SU-DHL-6 (cell line): ENCODE measurements at regions not wholly inside any gene's neighbourhood (a gene's known extent, or its start where the extent isn't known, plus 50 kb on each side); places are given as distances from the start of the nearest gene placed in this dataset.

ENCODE experiments used
- H2AFZ ChIP-seq: fragments of 200-600 bp; sonication (generic); 2 replicates; pipeline ENCODE4 v1.6.1; 2014; ENCODE audit warnings: low read depth, mild to moderate bottlenecking, moderate library complexity, mixed read lengths, antibody characterized with exemption, low read length; ENCODE audit not compliant: severe bottlenecking
- H3F3A ChIP-seq: fragments of 200-600 bp; shearing (Covaris generic); 2 replicates; pipeline ENCODE4 v1.6.0; 2016; ENCODE audit warnings: antibody characterized with exemption, mild to moderate bottlenecking; ENCODE audit not compliant: insufficient read depth
- H3K27ac ChIP-seq: fragments of 200-600 bp; sonication (generic); 2 replicates; pipeline ENCODE4 v1.5.1; 2016; ENCODE audit warnings: low read depth, mild to moderate bottlenecking, low read length, moderate library complexity, mixed read lengths
- H3K27me3 ChIP-seq: fragments of 200-600 bp; sonication (generic), shearing (Covaris generic); 2 replicates; pipeline ENCODE4 v1.6.0; 2014; ENCODE audit warnings: mild to moderate bottlenecking, low read length
- H3K36me3 ChIP-seq: fragments of 200-600 bp; sonication (generic); 2 replicates; pipeline ENCODE4 v1.6.1; 2014; ENCODE audit warnings: mild to moderate bottlenecking, low read length, mixed read lengths
- H3K4me2 ChIP-seq: fragments of 300-600, 200-600 bp; shearing (Covaris generic), sonication (generic); 2 replicates; pipeline ENCODE4 v1.6.0; 2014; ENCODE audit warnings: low read length, low read depth, mild to moderate bottlenecking; ENCODE audit not compliant: poor library complexity, severe bottlenecking
- H3K4me3 ChIP-seq: fragments of 200-600 bp; sonication (generic); 2 replicates; pipeline ENCODE4 v1.5.1; 2014; ENCODE audit warnings: antibody characterized with exemption, low read length, mild to moderate bottlenecking, mixed read lengths; ENCODE audit not compliant: insufficient read depth, poor library complexity, severe bottlenecking
- H3K79me2 ChIP-seq: fragments of 200-600 bp; sonication (generic); 2 replicates; pipeline ENCODE4 v1.6.1; 2014; ENCODE audit warnings: mild to moderate bottlenecking, low read length, moderate library complexity; ENCODE audit not compliant: insufficient read depth
- H3K9ac ChIP-seq: fragments of 200-600 bp; sonication (generic); 2 replicates; pipeline ENCODE4 v1.7.0; 2014; ENCODE audit warnings: mild to moderate bottlenecking, low read length
- H3K9me2 ChIP-seq: fragments of 200-600 bp; sonication (generic); replicated peaks from 2 replicates; pipeline ENCODE4 v1.6.1; 2014; ENCODE audit warnings: low read length; ENCODE audit not compliant: insufficient read depth
- H3K9me3 ChIP-seq: fragments of 200-600 bp; sonication (generic); 2 replicates; pipeline ENCODE4 v1.6.1; 2014; ENCODE audit warnings: low read length, mixed read lengths; ENCODE audit not compliant: insufficient read depth
- H4K20me1 ChIP-seq: fragments of 200-600 bp; sonication (generic); 2 replicates; pipeline ENCODE4 v1.6.1; 2014; ENCODE audit warnings: low read depth, mild to moderate bottlenecking, antibody characterized with exemption, low read length, moderate library complexity, mixed read lengths
- EZH2phosphoT487 ChIP-seq: fragments of 200-600 bp; sonication (generic), shearing (Covaris generic); conservative IDR thresholded peaks from 2 replicates; pipeline ENCODE4 v1.6.1; 2018; ENCODE audit warnings: mild to moderate bottlenecking, antibody characterized with exemption, low read length, moderate library complexity, mixed read lengths
- TF ChIP-seq, protein P1 (sequence below): fragments of 200-600 bp; sonication (generic); IDR thresholded peaks from one replicate; pipeline ENCODE4 v1.5.1; 2017; ENCODE audit warnings: antibody characterized with exemption, mild to moderate bottlenecking, low read length, moderate library complexity; ENCODE audit not compliant: insufficient read depth, poor library complexity, severe bottlenecking

DNA sequence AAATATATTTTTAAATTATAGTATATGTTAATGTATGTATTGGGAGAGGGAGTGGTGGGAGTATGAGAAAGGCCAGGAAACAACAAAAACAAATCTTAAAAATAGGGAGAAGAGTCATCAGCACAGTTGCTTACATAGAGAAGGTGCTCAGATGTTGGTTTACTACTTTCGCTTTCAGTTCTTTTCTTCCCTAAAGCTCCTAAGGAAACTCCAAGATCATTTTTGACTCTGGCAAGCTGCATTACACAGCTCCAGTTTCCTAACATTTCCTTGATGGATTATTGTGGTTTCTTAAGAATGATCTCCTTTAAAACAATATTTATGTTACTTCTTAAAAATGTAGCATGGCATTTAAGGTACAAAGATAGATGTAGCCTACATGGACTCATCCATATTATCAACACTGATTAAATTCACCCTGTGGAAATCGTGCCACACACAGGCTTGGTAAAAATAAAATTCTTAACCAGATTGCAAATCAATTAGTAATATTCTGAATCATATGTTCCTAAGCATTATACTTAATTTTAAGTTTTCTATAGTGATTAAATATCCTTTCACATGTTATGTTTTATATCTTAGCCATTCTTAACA, 118.0 kb upstream of the MAN1A1 start:
- Histone ChIP-seq H3K36me3 (no peaks in the 10 kb centered on the region), H3K4me3 (no peak overlapping the region), H3K4me2 (no peak overlapping the region)

DNA sequence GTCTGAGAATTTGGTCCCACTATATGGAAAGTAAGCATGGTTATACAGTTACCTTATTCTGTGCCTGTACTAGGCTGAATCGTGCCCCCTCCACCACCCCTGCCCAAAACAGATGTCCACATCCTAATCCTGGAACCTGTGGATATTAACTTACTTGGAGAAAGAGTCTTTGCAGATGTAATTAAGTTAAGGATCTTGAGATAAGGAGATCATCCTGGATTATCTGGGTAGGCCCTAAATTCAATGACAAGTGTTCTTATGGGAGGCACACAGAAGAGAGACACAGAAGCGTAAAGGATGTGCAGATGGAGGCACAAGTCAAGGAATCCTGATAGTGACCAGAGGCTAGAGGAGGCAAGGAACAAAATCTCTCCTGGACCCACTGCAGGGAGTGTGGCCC, 116.7 kb upstream of the MAN1A1 start:
- Histone ChIP-seq H2AFZ (no peak overlapping the region), H3K9me3 (no peaks in the 10 kb centered on the region), H3K79me2 (no peaks in the 10 kb centered on the region)

More for the DNA sequence above, 118.0 kb upstream of the MAN1A1 start:
- Histone ChIP-seq H3K27ac (no peak overlapping the region), H4K20me1 (no peaks in the 10 kb centered on the region), H2AFZ (no peak overlapping the region), H3K27me3 (no peaks in the 10 kb centered on the region), H3K9me2 (no peaks in the 10 kb centered on the region), H3K9ac (no peak overlapping the region), H3K9me3 (no peaks in the 10 kb centered on the region), H3F3A (no peaks in the 10 kb centered on the region), H3K79me2 (no peaks in the 10 kb centered on the region)
- TF ChIP-seq, protein P1, sequence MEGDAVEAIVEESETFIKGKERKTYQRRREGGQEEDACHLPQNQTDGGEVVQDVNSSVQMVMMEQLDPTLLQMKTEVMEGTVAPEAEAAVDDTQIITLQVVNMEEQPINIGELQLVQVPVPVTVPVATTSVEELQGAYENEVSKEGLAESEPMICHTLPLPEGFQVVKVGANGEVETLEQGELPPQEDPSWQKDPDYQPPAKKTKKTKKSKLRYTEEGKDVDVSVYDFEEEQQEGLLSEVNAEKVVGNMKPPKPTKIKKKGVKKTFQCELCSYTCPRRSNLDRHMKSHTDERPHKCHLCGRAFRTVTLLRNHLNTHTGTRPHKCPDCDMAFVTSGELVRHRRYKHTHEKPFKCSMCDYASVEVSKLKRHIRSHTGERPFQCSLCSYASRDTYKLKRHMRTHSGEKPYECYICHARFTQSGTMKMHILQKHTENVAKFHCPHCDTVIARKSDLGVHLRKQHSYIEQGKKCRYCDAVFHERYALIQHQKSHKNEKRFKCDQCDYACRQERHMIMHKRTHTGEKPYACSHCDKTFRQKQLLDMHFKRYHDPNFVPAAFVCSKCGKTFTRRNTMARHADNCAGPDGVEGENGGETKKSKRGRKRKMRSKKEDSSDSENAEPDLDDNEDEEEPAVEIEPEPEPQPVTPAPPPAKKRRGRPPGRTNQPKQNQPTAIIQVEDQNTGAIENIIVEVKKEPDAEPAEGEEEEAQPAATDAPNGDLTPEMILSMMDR = no peak

DNA sequence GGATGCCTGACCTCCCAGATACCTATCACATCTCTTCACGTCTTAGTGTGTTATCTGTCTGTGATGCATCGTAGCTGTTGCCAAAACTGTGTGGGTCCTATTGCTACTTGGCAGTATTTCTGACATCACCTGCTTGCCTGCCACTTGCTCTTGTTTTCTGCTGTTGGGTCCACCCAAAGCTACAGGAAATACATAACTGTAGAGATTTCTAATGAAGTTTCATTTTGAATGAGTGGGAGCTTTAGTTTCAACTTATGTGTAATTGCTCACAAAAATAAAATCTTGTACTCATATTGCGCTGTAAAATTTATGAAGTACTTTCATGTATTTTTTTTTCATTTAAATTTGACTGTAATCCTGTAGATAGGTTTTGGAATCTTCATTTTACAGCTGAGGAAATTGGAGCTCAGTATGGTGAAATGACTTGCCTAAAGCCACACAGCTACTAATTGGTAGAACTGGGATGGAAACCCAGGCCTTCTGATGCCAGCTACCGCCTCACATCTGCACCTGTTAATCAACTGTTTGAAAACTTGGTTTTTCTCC, 113.6 kb upstream of the MAN1A1 start:
- Histone ChIP-seq H3K27me3 (no peaks in the 10 kb centered on the region), H2AFZ (no peak overlapping the region), H4K20me1 (no peaks in the 10 kb centered on the region), H3K9ac (no peak overlapping the region), H3F3A (no peaks in the 10 kb centered on the region), H3K4me2 (no peak overlapping the region), H3K36me3 (no peaks in the 10 kb centered on the region), H3K4me3 (no peak overlapping the region), H3K27ac (no peak overlapping the region), H3K9me3 (no peaks in the 10 kb centered on the region), H3K9me2 (no peaks in the 10 kb centered on the region), H3K79me2 (no peaks in the 10 kb centered on the region)
- TF ChIP-seq, protein P1 = no peak
- TF ChIP-seq EZH2phosphoT487 = no peak

More for the DNA sequence above, 116.7 kb upstream of the MAN1A1 start:
- no peak overlapping the region for H3K4me3 ChIP-seq
- no peaks in the 10 kb centered on the region for H3K9me2 ChIP-seq
- H3F3A ChIP-seq = no peaks in the 10 kb centered on the region
- no peaks in the 10 kb centered on the region for H4K20me1 ChIP-seq
- H3K27me3 ChIP-seq = no peaks in the 10 kb centered on the region
- no peak overlapping the region for H3K9ac ChIP-seq
- no peaks in the 10 kb centered on the region for H3K36me3 ChIP-seq
- H3K27ac ChIP-seq = no peak overlapping the region
- H3K4me2 ChIP-seq = no peak overlapping the region
- TF ChIP-seq, protein P1 = no peak
- no peak for TF ChIP-seq EZH2phosphoT487
